ENCODE measurements at regions not wholly inside any gene's neighbourhood (a gene's known extent, or its start where the extent isn't known, plus 50 kb on each side); places are given as distances from the start of the nearest gene placed in this dataset.
"Not testable (repeated sequence)": the region's sequence is repeated elsewhere in the genome, so short reads cannot be mapped to it uniquely, and the experiment has no call there.

DNA sequence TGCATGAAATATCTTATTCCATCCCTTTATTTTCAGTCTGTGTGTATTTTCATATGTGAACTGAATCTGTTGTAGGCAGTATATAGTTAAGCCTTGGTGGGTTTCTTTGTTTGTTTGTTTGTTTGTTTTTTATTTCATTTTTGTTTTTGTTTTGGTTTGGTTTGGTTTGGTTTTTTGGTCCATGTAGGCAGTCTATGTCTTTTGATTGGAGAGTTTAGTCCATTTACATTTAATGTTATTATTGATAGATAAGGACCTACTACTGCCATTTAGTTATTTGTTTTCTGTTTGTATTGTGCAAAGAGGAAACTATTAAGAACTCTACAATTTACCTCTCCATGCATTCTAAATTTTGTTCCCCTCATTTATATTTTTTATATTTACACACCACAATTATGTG, 695.9 kb upstream of the GRM3 start:
- H3K9me3 Mint-ChIP-seq = peaks cover 8 to 46% (median 27%) of the 10 kb centered on the region in 9 donors
- no peaks in the 10 kb centered on the region for H3K27me3 Mint-ChIP-seq
- H3K36me3 Mint-ChIP-seq = peaks cover 0 to 11% (median 0%) of the 10 kb centered on the region in 3 donors
- DNase-seq (no peak), ATAC-seq (no peak)
- H3K27ac Mint-ChIP-seq = no peak overlapping the region
- POLR2A ChIA-PET = no interaction called here
- no peaks in the 10 kb centered on the region for H3K4me1 Mint-ChIP-seq
- no peak overlapping the region for H3K4me3 Mint-ChIP-seq

DNA sequence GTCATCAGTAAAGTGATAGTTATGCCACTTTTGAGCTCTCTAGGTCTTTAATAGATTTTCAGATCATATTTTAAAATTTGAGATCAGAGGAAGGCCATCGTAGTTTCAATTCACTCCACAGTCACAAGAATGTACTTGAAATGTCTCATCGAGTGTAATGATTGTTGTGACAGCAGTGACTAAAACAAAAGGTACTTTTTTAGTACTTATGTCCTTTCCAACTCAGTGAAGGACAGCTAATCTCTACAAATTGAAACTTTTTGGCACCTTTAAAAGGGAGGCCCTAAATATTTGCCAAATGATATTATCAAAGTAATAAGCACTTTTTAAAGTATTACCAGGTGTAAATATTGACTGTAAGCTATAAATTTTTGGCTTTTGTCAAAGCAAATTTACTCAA, 702.9 kb upstream of the GRM3 start:
- no peaks in the 10 kb centered on the region for H3K4me1 Mint-ChIP-seq
- POLR2A ChIA-PET = no interaction called here
- no peak overlapping the region for H3K4me3 Mint-ChIP-seq
- no peak for DNase-seq
- no peaks in the 10 kb centered on the region for H3K27me3 Mint-ChIP-seq
- ATAC-seq = no peak
- no peak overlapping the region for H3K27ac Mint-ChIP-seq
- no peaks in the 10 kb centered on the region for H3K36me3 Mint-ChIP-seq
- H3K9me3 Mint-ChIP-seq = peaks cover 0 to 24% (median 6%) of the 10 kb centered on the region in 9 donors

DNA sequence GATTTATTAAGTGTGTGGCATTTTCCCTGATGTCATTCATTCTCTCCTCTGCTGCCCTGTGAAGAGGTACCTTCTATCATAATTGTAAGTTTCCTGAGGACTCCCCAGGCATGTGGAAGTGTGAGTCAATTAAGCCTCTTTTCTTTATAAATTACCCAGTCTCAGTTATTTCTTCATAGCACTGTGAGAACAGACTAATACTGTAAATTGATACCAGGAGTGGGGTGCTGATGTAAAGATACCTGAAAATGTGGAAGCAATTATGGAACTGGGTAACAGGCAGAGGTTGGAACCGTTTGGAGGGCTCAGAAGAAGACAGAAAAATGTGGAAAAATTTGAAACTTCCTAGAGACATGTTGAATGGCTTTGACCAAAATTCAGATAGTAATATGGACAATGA, 711.8 kb upstream of the GRM3 start:
- Mint-ChIP-seq H3K9me3 (peaks cover 5 to 40% (median 14%) of the 10 kb centered on the region in 9 donors), H3K27me3 (no peaks in the 10 kb centered on the region), H3K27ac (peak overlapping the region in 1 of 10 donors; percentile 6), H3K4me1 (no peaks in the 10 kb centered on the region), H3K36me3 (peaks cover 0 to 3% (median 0%) of the 10 kb centered on the region in 3 donors), H3K4me3 (no peak overlapping the region)
- DNase-seq (no peak), ATAC-seq (no peak)
- POLR2A ChIA-PET = no interaction called here

DNA sequence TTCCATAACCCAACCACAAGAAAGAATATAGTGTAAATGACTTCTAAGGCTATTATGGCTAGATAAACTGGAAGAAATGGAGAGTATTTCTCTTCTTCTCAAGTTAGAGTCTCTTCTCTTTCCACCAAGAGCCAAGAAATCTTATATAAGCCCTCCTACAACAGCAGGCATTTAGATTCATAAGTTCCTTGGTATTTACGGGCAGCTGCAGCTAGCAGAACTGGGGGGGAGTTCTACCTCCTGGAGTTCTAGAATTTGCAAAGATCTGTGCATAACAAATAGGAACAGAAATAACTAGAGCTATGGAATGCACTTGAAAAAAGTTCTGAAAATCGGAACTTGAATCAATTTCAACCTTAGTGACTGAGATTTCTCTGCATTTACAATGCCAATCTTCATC, 715.2 kb upstream of the GRM3 start:
- H3K27me3 Mint-ChIP-seq = no peaks in the 10 kb centered on the region
- H3K4me1 Mint-ChIP-seq = no peaks in the 10 kb centered on the region
- H3K9me3 Mint-ChIP-seq = peaks cover 0 to 21% (median 6%) of the 10 kb centered on the region in 9 donors
- no peak overlapping the region for H3K4me3 Mint-ChIP-seq
- no peak for ATAC-seq
- POLR2A ChIA-PET = no interaction called here
- H3K36me3 Mint-ChIP-seq = peaks cover 0 to 3% (median 0%) of the 10 kb centered on the region in 3 donors
- H3K27ac Mint-ChIP-seq = no peak overlapping the region
- DNase-seq = no peak

DNA sequence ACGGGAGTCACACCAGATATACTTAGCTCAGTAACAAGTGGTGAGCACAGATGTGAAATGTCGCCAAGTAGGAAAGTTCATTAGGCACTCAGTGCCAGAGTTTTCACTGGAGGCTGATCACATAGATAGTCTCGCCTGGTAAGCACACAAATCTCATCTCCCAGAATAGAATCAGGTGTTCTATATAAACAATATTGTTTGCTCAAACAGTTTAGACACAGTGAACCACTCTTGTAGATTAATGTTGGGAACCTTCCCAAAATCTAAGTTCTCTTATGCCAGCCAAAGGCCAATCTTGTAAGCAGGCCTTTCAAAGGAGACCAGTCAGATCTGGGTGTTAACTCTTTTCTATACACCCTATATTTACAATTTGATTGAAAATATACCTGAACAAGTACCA, 716.5 kb upstream of the GRM3 start:
- POLR2A ChIA-PET = no interaction called here
- Mint-ChIP-seq H3K9me3 (peaks cover 0 to 15% (median 6%) of the 10 kb centered on the region in 9 donors), H3K27ac (no peak overlapping the region), H3K36me3 (peaks cover 0 to 3% (median 0%) of the 10 kb centered on the region in 3 donors), H3K27me3 (no peaks in the 10 kb centered on the region), H3K4me1 (no peaks in the 10 kb centered on the region), H3K4me3 (no peak overlapping the region)
- DNase-seq (no peak), ATAC-seq (no peak)

DNA sequence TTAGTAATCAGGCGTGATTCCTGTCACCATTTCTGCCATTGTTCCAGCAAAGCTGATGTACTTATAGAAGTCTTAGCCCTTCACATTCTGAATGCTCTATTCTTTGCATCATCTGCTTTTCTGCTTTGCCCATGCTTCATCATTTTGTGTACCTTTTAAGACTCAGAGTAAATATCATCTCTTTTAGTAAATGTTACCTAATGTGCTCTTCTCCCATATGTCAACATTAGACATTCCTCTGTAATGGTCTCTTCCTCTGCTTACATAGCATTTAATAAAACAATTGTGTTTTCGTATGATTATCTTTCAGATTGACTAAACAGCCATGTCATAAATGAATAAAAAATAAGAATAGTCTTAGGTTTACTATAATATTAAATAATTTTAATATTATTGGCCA, 719.6 kb upstream of the GRM3 start:
- no peak for DNase-seq
- Mint-ChIP-seq H3K27ac (no peak overlapping the region), H3K27me3 (no peaks in the 10 kb centered on the region), H3K4me1 (no peaks in the 10 kb centered on the region), H3K9me3 (peaks cover 0 to 4% (median 0%) of the 10 kb centered on the region in 9 donors), H3K4me3 (no peak overlapping the region), H3K36me3 (no peaks in the 10 kb centered on the region)
- POLR2A ChIA-PET = no interaction called here
- ATAC-seq = no peak

DNA sequence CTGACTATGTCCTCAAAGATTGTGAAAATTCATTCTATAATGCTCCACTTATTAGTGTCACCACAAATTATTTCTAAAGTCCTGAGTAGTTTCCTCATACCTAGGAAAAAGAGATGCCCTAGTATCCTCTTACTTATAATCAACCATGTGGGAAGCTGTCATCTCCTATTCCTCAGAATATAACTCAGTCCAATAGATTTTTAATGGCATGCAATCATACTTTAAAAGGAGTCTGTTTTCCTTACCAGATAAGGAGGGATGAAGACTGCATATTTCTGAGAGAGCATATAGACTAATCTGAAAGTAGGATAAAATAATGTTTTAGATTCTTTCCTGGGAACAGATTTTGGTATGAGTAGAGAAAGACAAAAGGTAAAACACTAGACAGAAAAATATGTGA, 727.7 kb upstream of the GRM3 start:
- no peaks in the 10 kb centered on the region for H3K36me3 Mint-ChIP-seq
- DNase-seq (no peak), ATAC-seq (no peak)
- H3K9me3 Mint-ChIP-seq = peaks cover 0 to 14% (median 6%) of the 10 kb centered on the region in 9 donors
- H3K27me3 Mint-ChIP-seq = no peaks in the 10 kb centered on the region
- H3K27ac Mint-ChIP-seq = no peak overlapping the region
- POLR2A ChIA-PET = no interaction called here
- no peak overlapping the region for H3K4me3 Mint-ChIP-seq
- H3K4me1 Mint-ChIP-seq = no peaks in the 10 kb centered on the region

DNA sequence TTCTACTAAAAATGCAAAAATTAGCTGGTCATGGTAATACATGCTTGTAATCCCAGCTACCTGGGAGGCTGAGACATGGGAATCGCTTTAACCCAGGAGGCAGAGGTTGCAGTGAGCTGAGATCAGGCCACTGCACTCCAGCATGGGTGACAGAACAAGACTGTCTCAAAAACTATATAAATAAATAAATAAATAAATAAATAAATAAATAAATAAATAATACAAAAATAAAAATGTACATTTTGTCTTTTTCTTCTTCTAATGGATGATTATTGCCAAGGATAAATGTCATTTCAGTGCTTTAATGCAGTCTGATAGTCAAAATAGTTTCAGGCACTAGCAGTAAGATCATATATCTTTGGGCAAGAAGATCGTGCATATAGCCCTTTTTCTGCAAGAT, 727.6 kb upstream of the SEMA3D start:
- no peaks in the 10 kb centered on the region for H3K36me3 Mint-ChIP-seq
- H3K4me3 Mint-ChIP-seq = no peak overlapping the region
- no peaks in the 10 kb centered on the region for H3K27me3 Mint-ChIP-seq
- H3K9me3 Mint-ChIP-seq = peaks cover 0 to 24% (median 9%) of the 10 kb centered on the region in 9 donors
- POLR2A ChIA-PET = no interaction called here
- H3K4me1 Mint-ChIP-seq = no peaks in the 10 kb centered on the region
- no peak overlapping the region for H3K27ac Mint-ChIP-seq
- DNase-seq (no peak), ATAC-seq (no peak)

DNA sequence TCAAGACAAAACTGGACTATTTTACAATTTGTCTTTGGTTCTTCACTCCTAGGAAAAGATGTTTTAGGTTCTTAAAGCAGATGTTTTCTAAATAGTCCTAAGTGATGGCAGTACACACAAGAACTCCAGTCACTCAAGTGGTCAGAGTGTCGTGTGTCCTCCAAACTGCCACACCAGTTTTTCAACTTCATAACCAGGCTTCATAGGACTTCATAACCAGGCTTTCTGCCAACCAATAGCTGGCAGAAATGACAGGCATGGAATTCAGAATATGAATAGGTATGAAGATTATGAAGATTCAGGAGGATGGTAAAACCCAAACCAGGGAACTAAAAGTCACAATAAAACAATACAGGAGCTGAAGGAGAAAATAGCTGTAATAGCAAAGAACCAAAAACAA, 721.2 kb upstream of the SEMA3D start:
- no peaks in the 10 kb centered on the region for H3K27me3 Mint-ChIP-seq
- H3K36me3 Mint-ChIP-seq = no peaks in the 10 kb centered on the region
- POLR2A ChIA-PET = no interaction called here
- no peak for DNase-seq
- no peak overlapping the region for H3K27ac Mint-ChIP-seq
- no peak for ATAC-seq
- H3K9me3 Mint-ChIP-seq = peaks cover 0 to 28% (median 9%) of the 10 kb centered on the region in 9 donors
- no peaks in the 10 kb centered on the region for H3K4me1 Mint-ChIP-seq
- no peak overlapping the region for H3K4me3 Mint-ChIP-seq

DNA sequence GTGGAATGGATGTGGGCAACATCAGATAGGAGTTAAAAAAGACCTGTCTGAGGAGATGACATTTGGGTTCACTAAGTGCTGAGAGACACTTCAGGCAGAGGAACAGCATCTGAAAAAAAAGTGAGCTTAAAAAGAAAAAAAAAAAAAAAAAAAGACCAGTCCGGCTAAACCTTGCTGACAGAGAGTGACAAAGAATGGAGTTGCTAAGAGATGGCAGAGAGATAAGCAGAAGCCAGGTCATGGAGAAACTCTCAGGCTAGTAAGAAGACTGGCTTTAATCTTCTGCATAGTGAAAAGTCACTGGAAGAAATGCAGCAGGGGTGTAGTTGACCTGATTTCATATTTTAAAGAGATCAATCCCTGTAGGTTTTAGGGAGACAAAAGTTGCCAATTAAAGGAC, 711.1 kb upstream of the SEMA3D start:
- Mint-ChIP-seq H3K27ac (no peak overlapping the region), H3K9me3 (peaks cover 0 to 2% (median 0%) of the 10 kb centered on the region in 9 donors), H3K4me3 (no peak overlapping the region), H3K4me1 (no peaks in the 10 kb centered on the region), H3K36me3 (no peaks in the 10 kb centered on the region), H3K27me3 (no peaks in the 10 kb centered on the region)
- DNase-seq (no peak), ATAC-seq (no peak)
- POLR2A ChIA-PET = no interaction called here

DNA sequence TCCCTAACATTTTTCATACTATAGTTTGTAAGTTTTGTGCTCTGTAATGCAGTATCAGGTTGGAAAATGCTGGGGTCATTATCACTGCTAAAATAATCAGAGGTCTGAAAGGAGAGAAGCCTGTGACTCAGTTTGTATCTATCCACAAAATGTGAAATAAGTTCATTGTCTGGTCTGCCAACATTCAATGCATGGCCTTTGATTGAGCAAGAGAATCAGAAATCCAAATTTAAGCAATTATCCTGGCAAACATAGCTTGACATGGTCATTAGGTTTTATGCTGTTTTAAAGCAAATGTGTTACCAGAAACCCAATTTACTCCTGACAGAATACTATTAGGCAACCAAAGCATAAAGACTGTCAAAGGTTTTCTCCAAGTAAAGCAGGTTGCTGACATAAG, 709.7 kb upstream of the SEMA3D start:
- no peaks in the 10 kb centered on the region for H3K4me1 Mint-ChIP-seq
- POLR2A ChIA-PET = no interaction called here
- no peaks in the 10 kb centered on the region for H3K36me3 Mint-ChIP-seq
- no peak for DNase-seq
- H3K9me3 Mint-ChIP-seq = peaks cover 0 to 2% (median 0%) of the 10 kb centered on the region in 9 donors
- ATAC-seq = no peak
- H3K27ac Mint-ChIP-seq = no peak overlapping the region
- H3K27me3 Mint-ChIP-seq = no peaks in the 10 kb centered on the region
- H3K4me3 Mint-ChIP-seq = no peak overlapping the region

DNA sequence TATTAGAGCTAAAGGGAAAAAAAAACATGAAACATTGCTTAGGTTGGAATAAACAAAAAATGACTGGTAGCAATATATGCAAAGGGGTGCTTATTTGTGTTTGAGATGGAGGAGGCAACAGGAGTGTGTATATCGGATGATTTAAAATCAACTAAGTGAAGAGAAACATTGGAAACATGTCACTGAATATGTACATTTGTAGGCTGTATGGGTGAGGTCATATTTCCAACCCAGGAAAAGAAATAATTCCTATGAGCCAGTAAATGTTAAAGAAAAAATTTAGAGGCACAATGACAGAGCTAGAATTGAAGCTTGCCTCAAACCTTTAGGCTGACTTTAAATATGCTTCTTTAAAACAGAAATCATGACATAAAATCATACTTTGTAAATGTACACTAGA, 709.0 kb upstream of the SEMA3D start:
- H3K9me3 Mint-ChIP-seq = peaks cover 0 to 2% (median 0%) of the 10 kb centered on the region in 9 donors
- no peaks in the 10 kb centered on the region for H3K4me1 Mint-ChIP-seq
- no peak overlapping the region for H3K27ac Mint-ChIP-seq
- POLR2A ChIA-PET = no interaction called here
- no peaks in the 10 kb centered on the region for H3K27me3 Mint-ChIP-seq
- no peak overlapping the region for H3K4me3 Mint-ChIP-seq
- no peak for DNase-seq
- ATAC-seq = no peak
- no peaks in the 10 kb centered on the region for H3K36me3 Mint-ChIP-seq

DNA sequence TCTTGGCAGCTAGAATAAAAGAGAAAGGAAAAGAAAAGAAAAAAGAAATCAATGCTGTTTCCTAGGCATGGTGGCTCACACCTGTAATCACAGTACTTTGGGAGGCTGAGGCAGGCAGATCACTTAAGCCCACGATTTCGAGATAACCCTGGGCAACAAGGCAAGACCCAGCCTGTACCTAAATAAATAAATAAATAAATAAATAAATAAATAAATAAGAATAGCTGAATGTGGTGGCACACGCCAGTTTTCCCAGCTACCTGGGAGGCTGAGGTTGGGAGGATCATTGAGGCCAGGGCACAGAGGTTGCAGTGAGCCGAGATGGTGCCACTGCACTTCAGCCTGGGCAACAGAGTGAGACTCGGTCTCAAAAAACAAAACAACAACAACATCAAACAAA, 705.0 kb upstream of the SEMA3D start:
- POLR2A ChIA-PET, H3K27ac Mint-ChIP-seq, H3K27me3 Mint-ChIP-seq, H3K4me3 Mint-ChIP-seq, H3K4me1 Mint-ChIP-seq, ATAC-seq, DNase-seq, H3K9me3 Mint-ChIP-seq, H3K36me3 Mint-ChIP-seq: not testable (repeated sequence)

DNA sequence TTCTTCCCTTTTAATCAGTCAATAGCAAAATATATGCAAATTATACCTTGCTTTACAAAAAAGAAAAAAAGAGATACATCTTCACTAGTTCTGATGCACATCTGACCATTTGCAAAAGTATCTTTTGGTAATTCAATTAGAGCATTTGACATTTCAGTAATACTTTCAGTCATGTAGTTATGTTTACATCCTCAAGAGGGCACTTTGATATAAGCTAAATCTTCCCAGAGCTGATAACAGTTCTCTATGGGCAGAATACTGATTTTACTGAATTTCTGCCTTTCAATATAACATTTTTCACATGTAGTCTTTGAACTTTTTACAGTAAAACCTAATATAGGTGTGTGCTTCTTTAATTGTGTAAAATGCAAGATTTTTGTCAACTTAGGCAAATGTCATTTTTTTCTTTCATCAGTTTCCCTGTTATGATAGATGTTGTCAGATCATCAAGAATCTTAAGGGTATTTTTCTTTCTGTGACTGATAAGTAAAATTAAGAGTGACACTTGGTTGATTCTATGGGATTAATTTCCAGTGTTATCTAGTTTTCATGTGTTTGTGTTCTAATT, 703.5 kb upstream of the SEMA3D start:
- Mint-ChIP-seq H3K4me1 (no peaks in the 10 kb centered on the region), H3K9me3 (peaks cover 0 to 2% (median 0%) of the 10 kb centered on the region in 9 donors), H3K36me3 (no peaks in the 10 kb centered on the region), H3K4me3 (no peak overlapping the region), H3K27me3 (no peaks in the 10 kb centered on the region), H3K27ac (no peak overlapping the region)
- ATAC-seq = no peak
- DNase-seq = no peak
- POLR2A ChIA-PET = no interaction called here
